ENCODE measurements at regions not wholly inside any gene's neighbourhood (a gene's known extent, or its start where the extent isn't known, plus 50 kb on each side); places are given as distances from the start of the nearest gene placed in this dataset.

- no peaks in the 10 kb centered on the region for H3K27me3 ChIP-seq (ENCODE audit: insufficient read depth, low read length)
- no peak overlapping the region for H3K4me3 ChIP-seq (ENCODE audit: low read length)
- no peaks in the 10 kb centered on the region for H3K36me3 ChIP-seq (ENCODE audit: insufficient read depth, low read depth, low read length)
- no peak overlapping the region for H3K27ac ChIP-seq (ENCODE audit: low read length)
- no peaks in the 10 kb centered on the region for H3K4me1 ChIP-seq (ENCODE audit: insufficient read depth, low read length)
- peaks cover 3% of the 10 kb centered on the region; the same call in 1 of the 2 replicates for H3K9me3 ChIP-seq (ENCODE audit: insufficient read depth, low read depth, low read length)
- H3K9ac ChIP-seq (ENCODE audit: low read depth, low read length), result no peak overlapping the region
Observed at GRCh38 chr11:109914809-109915653, 178.2 kb upstream of the ZC3H12C start.

GRCh38 chr11:109926941-109927340, 166.3 kb upstream of the ZC3H12C start:
- Histone ChIP-seq H3K27ac (ENCODE audit: low read length) (no peak overlapping the region), H3K4me1 (ENCODE audit: insufficient read depth, low read length) (no peaks in the 10 kb centered on the region), H3K36me3 (ENCODE audit: insufficient read depth, low read depth, low read length) (no peaks in the 10 kb centered on the region), H3K27me3 (ENCODE audit: insufficient read depth, low read length) (no peaks in the 10 kb centered on the region), H3K4me3 (ENCODE audit: low read length) (no peak overlapping the region), H3K9ac (ENCODE audit: low read depth, low read length) (no peak overlapping the region), H3K9me3 (ENCODE audit: insufficient read depth, low read depth, low read length) (peaks cover under 1% of the 10 kb centered on the region; the same call in 1 of the 2 replicates)

- H3K9ac ChIP-seq (ENCODE audit: low read depth, low read length), result no peak overlapping the region
- H3K9me3 ChIP-seq (ENCODE audit: insufficient read depth, low read depth, low read length), result no peaks in the 10 kb centered on the region; the same call in 1 of the 2 replicates
- no peaks in the 10 kb centered on the region for H3K36me3 ChIP-seq (ENCODE audit: insufficient read depth, low read depth, low read length)
- H3K4me3 ChIP-seq (ENCODE audit: low read length), result no peak overlapping the region
- no peak overlapping the region for H3K27ac ChIP-seq (ENCODE audit: low read length)
- H3K4me1 ChIP-seq (ENCODE audit: insufficient read depth, low read length), result no peaks in the 10 kb centered on the region
- H3K27me3 ChIP-seq (ENCODE audit: insufficient read depth, low read length), result no peaks in the 10 kb centered on the region
Observed at GRCh38 chr11:109929308-109929707, 163.9 kb upstream of the ZC3H12C start.

- Histone ChIP-seq H3K9ac (ENCODE audit: low read depth, low read length) (no peak overlapping the region), H3K4me1 (ENCODE audit: insufficient read depth, low read length) (no peaks in the 10 kb centered on the region), H3K9me3 (ENCODE audit: insufficient read depth, low read depth, low read length) (no peaks in the 10 kb centered on the region), H3K36me3 (ENCODE audit: insufficient read depth, low read depth, low read length) (no peaks in the 10 kb centered on the region), H3K27ac (ENCODE audit: low read length) (no peak overlapping the region), H3K27me3 (ENCODE audit: insufficient read depth, low read length) (no peaks in the 10 kb centered on the region), H3K4me3 (ENCODE audit: low read length) (no peak overlapping the region)
Observed at GRCh38 chr11:109933126-109933525, 160.1 kb upstream of the ZC3H12C start.

GRCh38 chr11:109934151-109934550, 159.0 kb upstream of the ZC3H12C start:
- Histone ChIP-seq H3K4me3 (ENCODE audit: low read length) (no peak overlapping the region), H3K9ac (ENCODE audit: low read depth, low read length) (no peak overlapping the region), H3K4me1 (ENCODE audit: insufficient read depth, low read length) (no peaks in the 10 kb centered on the region), H3K36me3 (ENCODE audit: insufficient read depth, low read depth, low read length) (no peaks in the 10 kb centered on the region), H3K27me3 (ENCODE audit: insufficient read depth, low read length) (no peaks in the 10 kb centered on the region), H3K27ac (ENCODE audit: low read length) (no peak overlapping the region), H3K9me3 (ENCODE audit: insufficient read depth, low read depth, low read length) (no peaks in the 10 kb centered on the region)

GRCh38 chr11:109936661-109937180, 156.5 kb upstream of the ZC3H12C start:
- Histone ChIP-seq H3K27ac (ENCODE audit: low read length) (no peak overlapping the region), H3K36me3 (ENCODE audit: insufficient read depth, low read depth, low read length) (no peaks in the 10 kb centered on the region), H3K4me3 (ENCODE audit: low read length) (no peak overlapping the region), H3K9ac (ENCODE audit: low read depth, low read length) (no peak overlapping the region), H3K9me3 (ENCODE audit: insufficient read depth, low read depth, low read length) (no peaks in the 10 kb centered on the region), H3K4me1 (ENCODE audit: insufficient read depth, low read length) (no peaks in the 10 kb centered on the region), H3K27me3 (ENCODE audit: insufficient read depth, low read length) (no peaks in the 10 kb centered on the region)

- Histone ChIP-seq H3K36me3 (ENCODE audit: insufficient read depth, low read depth, low read length) (no peaks in the 10 kb centered on the region), H3K4me1 (ENCODE audit: insufficient read depth, low read length) (no peaks in the 10 kb centered on the region), H3K9ac (ENCODE audit: low read depth, low read length) (no peak overlapping the region), H3K27ac (ENCODE audit: low read length) (no peak overlapping the region), H3K4me3 (ENCODE audit: low read length) (no peak overlapping the region), H3K9me3 (ENCODE audit: insufficient read depth, low read depth, low read length) (no peaks in the 10 kb centered on the region), H3K27me3 (ENCODE audit: insufficient read depth, low read length) (no peaks in the 10 kb centered on the region)
Observed at GRCh38 chr11:109937968-109938367, 155.2 kb upstream of the ZC3H12C start.

GRCh38 chr11:109939166-109939810, 153.9 kb upstream of the ZC3H12C start:
- Histone ChIP-seq H3K9me3 (ENCODE audit: insufficient read depth, low read depth, low read length) (no peaks in the 10 kb centered on the region), H3K36me3 (ENCODE audit: insufficient read depth, low read depth, low read length) (no peaks in the 10 kb centered on the region), H3K9ac (ENCODE audit: low read depth, low read length) (no peak overlapping the region), H3K27me3 (ENCODE audit: insufficient read depth, low read length) (no peaks in the 10 kb centered on the region), H3K4me3 (ENCODE audit: low read length) (no peak overlapping the region), H3K27ac (ENCODE audit: low read length) (no peak overlapping the region), H3K4me1 (ENCODE audit: insufficient read depth, low read length) (no peaks in the 10 kb centered on the region)

- H3K9ac ChIP-seq (ENCODE audit: low read depth, low read length), result no peak overlapping the region
- no peaks in the 10 kb centered on the region for H3K4me1 ChIP-seq (ENCODE audit: insufficient read depth, low read length)
- no peaks in the 10 kb centered on the region for H3K9me3 ChIP-seq (ENCODE audit: insufficient read depth, low read depth, low read length)
- no peak overlapping the region for H3K4me3 ChIP-seq (ENCODE audit: low read length)
- H3K27me3 ChIP-seq (ENCODE audit: insufficient read depth, low read length), result no peaks in the 10 kb centered on the region
- no peaks in the 10 kb centered on the region for H3K36me3 ChIP-seq (ENCODE audit: insufficient read depth, low read depth, low read length)
- H3K27ac ChIP-seq (ENCODE audit: low read length), result no peak overlapping the region
Observed at GRCh38 chr11:109940816-109941215, 152.4 kb upstream of the ZC3H12C start.

GRCh38 chr11:109945626-109946321, 147.4 kb upstream of the ZC3H12C start:
- H3K27me3 ChIP-seq (ENCODE audit: insufficient read depth, low read length), result no peaks in the 10 kb centered on the region
- no peaks in the 10 kb centered on the region for H3K36me3 ChIP-seq (ENCODE audit: insufficient read depth, low read depth, low read length)
- no peaks in the 10 kb centered on the region; the same call in 1 of the 2 replicates for H3K9me3 ChIP-seq (ENCODE audit: insufficient read depth, low read depth, low read length)
- peak overlapping the region; percentile 60; the same call in 1 of the 2 replicates for H3K9ac ChIP-seq (ENCODE audit: low read depth, low read length)
- no peak overlapping the region for H3K4me3 ChIP-seq (ENCODE audit: low read length)
- H3K27ac ChIP-seq (ENCODE audit: low read length), result no peak overlapping the region
- peaks cover 5% of the 10 kb centered on the region; the same call in 1 of the 2 replicates for H3K4me1 ChIP-seq (ENCODE audit: insufficient read depth, low read length)

GRCh38 chr11:109946322-109946846, 146.8 kb upstream of the ZC3H12C start:
- H3K27ac ChIP-seq (ENCODE audit: low read length), result no peak overlapping the region
- no peaks in the 10 kb centered on the region; the same call in 1 of the 2 replicates for H3K9me3 ChIP-seq (ENCODE audit: insufficient read depth, low read depth, low read length)
- H3K36me3 ChIP-seq (ENCODE audit: insufficient read depth, low read depth, low read length), result no peaks in the 10 kb centered on the region
- H3K27me3 ChIP-seq (ENCODE audit: insufficient read depth, low read length), result no peaks in the 10 kb centered on the region
- H3K9ac ChIP-seq (ENCODE audit: low read depth, low read length), result peak overlapping the region; percentile 60; the same call in 1 of the 2 replicates
- peak overlapping the region; percentile 45 for H3K4me3 ChIP-seq (ENCODE audit: low read length)
- peaks cover 5% of the 10 kb centered on the region; the same call in 1 of the 2 replicates for H3K4me1 ChIP-seq (ENCODE audit: insufficient read depth, low read length)

Measured in iPS-20b (cell line).